ENCODE measurements at regions not wholly inside any gene's neighbourhood (a gene's known extent, or its start where the extent isn't known, plus 50 kb on each side); places are given as distances from the start of the nearest gene placed in this dataset.

- TF ChIP-seq, protein P1, sequence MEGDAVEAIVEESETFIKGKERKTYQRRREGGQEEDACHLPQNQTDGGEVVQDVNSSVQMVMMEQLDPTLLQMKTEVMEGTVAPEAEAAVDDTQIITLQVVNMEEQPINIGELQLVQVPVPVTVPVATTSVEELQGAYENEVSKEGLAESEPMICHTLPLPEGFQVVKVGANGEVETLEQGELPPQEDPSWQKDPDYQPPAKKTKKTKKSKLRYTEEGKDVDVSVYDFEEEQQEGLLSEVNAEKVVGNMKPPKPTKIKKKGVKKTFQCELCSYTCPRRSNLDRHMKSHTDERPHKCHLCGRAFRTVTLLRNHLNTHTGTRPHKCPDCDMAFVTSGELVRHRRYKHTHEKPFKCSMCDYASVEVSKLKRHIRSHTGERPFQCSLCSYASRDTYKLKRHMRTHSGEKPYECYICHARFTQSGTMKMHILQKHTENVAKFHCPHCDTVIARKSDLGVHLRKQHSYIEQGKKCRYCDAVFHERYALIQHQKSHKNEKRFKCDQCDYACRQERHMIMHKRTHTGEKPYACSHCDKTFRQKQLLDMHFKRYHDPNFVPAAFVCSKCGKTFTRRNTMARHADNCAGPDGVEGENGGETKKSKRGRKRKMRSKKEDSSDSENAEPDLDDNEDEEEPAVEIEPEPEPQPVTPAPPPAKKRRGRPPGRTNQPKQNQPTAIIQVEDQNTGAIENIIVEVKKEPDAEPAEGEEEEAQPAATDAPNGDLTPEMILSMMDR (IDR thresholded peaks at IDR 0.05), result no peak
- TF ChIP-seq POLR2A (IDR thresholded peaks at IDR 0.05), result no peak
Observed at GRCh38 chr14:41298328-41298690, 308.4 kb upstream of the LRFN5 start.
